ENCODE measurements at regions not wholly inside any gene's neighbourhood (a gene's known extent, or its start where the extent isn't known, plus 50 kb on each side); places are given as distances from the start of the nearest gene placed in this dataset.

GRCh38 chr9:108093773-108094675 is 604.5 kb upstream of the KLF4 start:
- Histone ChIP-seq H3K27me3 (ENCODE audit: control insufficient read depth, insufficient read depth, low read length) (no peaks in the 10 kb centered on the region), H3K4me3 (ENCODE audit: low read depth, low read length) (no peak overlapping the region), H3K36me3 (ENCODE audit: control insufficient read depth, insufficient read depth, low read length) (no peaks in the 10 kb centered on the region)
- FAIRE-seq (no peak), DNase-seq (ENCODE audit: low read depth) (peak; percentile 92)
- TF ChIP-seq CTCF (IDR thresholded peaks at IDR 0.05; ENCODE audit: insufficient read depth, low read length, severe bottlenecking): no peak

GRCh38 chr9:108088916-108089315 is 599.3 kb upstream of the KLF4 start:
- no peaks in the 10 kb centered on the region for H3K27me3 ChIP-seq (ENCODE audit: control insufficient read depth, insufficient read depth, low read length)
- FAIRE-seq (no peak), DNase-seq (ENCODE audit: low read depth) (no peak)
- TF ChIP-seq CTCF (IDR thresholded peaks at IDR 0.05; ENCODE audit: insufficient read depth, low read length, severe bottlenecking): no peak
- H3K4me3 ChIP-seq (ENCODE audit: low read depth, low read length): no peak overlapping the region
- no peaks in the 10 kb centered on the region for H3K36me3 ChIP-seq (ENCODE audit: control insufficient read depth, insufficient read depth, low read length)

GRCh38 chr9:108087781-108088180 is 598.2 kb upstream of the KLF4 start:
- Histone ChIP-seq H3K36me3 (ENCODE audit: control insufficient read depth, insufficient read depth, low read length) (no peaks in the 10 kb centered on the region), H3K4me3 (ENCODE audit: low read depth, low read length) (no peak overlapping the region), H3K27me3 (ENCODE audit: control insufficient read depth, insufficient read depth, low read length) (no peaks in the 10 kb centered on the region)
- FAIRE-seq (no peak), DNase-seq (ENCODE audit: low read depth) (no peak)
- TF ChIP-seq CTCF (IDR thresholded peaks at IDR 0.05; ENCODE audit: insufficient read depth, low read length, severe bottlenecking): no peak

GRCh38 chr9:108086624-108087023 is 597.1 kb upstream of the KLF4 start:
- Histone ChIP-seq H3K4me3 (ENCODE audit: low read depth, low read length) (no peak overlapping the region), H3K27me3 (ENCODE audit: control insufficient read depth, insufficient read depth, low read length) (no peaks in the 10 kb centered on the region), H3K36me3 (ENCODE audit: control insufficient read depth, insufficient read depth, low read length) (no peaks in the 10 kb centered on the region)
- no peak for TF ChIP-seq CTCF (IDR thresholded peaks at IDR 0.05; ENCODE audit: insufficient read depth, low read length, severe bottlenecking)
- DNase-seq (ENCODE audit: low read depth) (no peak), FAIRE-seq (no peak)

GRCh38 chr9:108085294-108085693 is 595.7 kb upstream of the KLF4 start:
- no peak for TF ChIP-seq CTCF (IDR thresholded peaks at IDR 0.05; ENCODE audit: insufficient read depth, low read length, severe bottlenecking)
- Histone ChIP-seq H3K27me3 (ENCODE audit: control insufficient read depth, insufficient read depth, low read length) (no peaks in the 10 kb centered on the region), H3K36me3 (ENCODE audit: control insufficient read depth, insufficient read depth, low read length) (no peaks in the 10 kb centered on the region), H3K4me3 (ENCODE audit: low read depth, low read length) (no peak overlapping the region)
- DNase-seq (ENCODE audit: low read depth) (no peak), FAIRE-seq (no peak)

Data from bronchial epithelial cell (primary cell).